GM12865 (cell line): ENCODE measurements at regions not wholly inside any gene's neighbourhood (a gene's known extent, or its start where the extent isn't known, plus 50 kb on each side); places are given as distances from the start of the nearest gene placed in this dataset.
A peak's percentile ranks its signal among the peaks of the same experiment; 100 is the strongest.

Source experiments
- DNase-seq: peaks from one replicate; pipeline ENCODE4 v3.0.0; 2010; ENCODE audit warnings: low read depth
- H3K4me3 ChIP-seq: 2 replicates; pipeline ENCODE4 v1.5.1; 2011; ENCODE audit warnings: mild to moderate bottlenecking, low read depth, low read length, control low read depth
- TF ChIP-seq, protein P1 (sequence below): IDR thresholded peaks from 2 replicates; pipeline ENCODE4 v1.5.1; 2011; ENCODE audit warnings: low read length, control low read depth, low read depth, inconsistent platforms; ENCODE audit not compliant: insufficient read depth; ENCODE audit errors: missing control alignments

GRCh38 chr10:2933924-2934323, 133.4 kb upstream of the PFKP start:
- DNase-seq: no peak
- TF ChIP-seq, protein P1, sequence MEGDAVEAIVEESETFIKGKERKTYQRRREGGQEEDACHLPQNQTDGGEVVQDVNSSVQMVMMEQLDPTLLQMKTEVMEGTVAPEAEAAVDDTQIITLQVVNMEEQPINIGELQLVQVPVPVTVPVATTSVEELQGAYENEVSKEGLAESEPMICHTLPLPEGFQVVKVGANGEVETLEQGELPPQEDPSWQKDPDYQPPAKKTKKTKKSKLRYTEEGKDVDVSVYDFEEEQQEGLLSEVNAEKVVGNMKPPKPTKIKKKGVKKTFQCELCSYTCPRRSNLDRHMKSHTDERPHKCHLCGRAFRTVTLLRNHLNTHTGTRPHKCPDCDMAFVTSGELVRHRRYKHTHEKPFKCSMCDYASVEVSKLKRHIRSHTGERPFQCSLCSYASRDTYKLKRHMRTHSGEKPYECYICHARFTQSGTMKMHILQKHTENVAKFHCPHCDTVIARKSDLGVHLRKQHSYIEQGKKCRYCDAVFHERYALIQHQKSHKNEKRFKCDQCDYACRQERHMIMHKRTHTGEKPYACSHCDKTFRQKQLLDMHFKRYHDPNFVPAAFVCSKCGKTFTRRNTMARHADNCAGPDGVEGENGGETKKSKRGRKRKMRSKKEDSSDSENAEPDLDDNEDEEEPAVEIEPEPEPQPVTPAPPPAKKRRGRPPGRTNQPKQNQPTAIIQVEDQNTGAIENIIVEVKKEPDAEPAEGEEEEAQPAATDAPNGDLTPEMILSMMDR: no peak
- no peak overlapping the region for H3K4me3 ChIP-seq

DNA sequence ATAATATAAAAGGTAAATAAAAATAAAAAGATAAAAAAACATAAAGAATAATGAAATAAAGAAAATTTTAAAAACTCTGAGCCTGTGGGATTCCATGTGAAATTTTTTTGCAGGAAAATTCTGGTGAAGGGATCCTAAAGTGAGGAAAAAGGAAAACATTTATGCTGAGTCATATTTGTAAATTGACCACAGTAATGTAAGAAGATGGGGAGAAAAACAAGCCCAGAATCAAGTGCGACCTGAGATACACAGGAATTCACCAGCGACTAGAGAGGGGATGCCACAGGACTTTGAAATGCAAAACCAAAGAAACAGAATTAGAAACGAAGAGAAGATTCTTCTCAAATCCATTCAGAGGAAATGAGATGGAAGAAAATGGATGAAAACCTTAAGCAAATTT, 133.8 kb upstream of the PFKP start:
- TF ChIP-seq, protein P1: no peak
- DNase-seq: no peak

DNA sequence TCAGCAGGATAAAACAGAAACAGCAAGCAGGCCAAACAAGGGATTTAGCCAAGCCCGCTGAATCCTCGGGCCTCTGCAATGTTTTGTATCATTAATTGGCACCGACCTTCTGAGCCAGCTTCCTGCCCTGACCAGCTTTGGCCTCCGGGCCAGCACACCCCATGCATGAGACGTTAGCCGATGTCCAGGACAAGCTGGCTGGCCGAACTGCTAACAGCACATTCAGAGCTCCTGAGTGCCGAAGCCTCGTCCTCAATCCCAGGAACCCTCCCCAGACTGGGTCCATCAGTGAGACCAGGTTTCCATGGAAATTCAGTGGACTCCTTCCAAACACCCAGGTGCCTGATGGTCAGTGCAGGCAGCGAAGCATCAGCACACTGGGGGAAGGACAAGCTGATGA, 134.3 kb upstream of the PFKP start:
- TF ChIP-seq, protein P1: no peak
- H3K4me3 ChIP-seq: no peak overlapping the region
- no peak for DNase-seq

More for the DNA sequence above, 133.8 kb upstream of the PFKP start:
- H3K4me3 ChIP-seq: no peak overlapping the region

DNA sequence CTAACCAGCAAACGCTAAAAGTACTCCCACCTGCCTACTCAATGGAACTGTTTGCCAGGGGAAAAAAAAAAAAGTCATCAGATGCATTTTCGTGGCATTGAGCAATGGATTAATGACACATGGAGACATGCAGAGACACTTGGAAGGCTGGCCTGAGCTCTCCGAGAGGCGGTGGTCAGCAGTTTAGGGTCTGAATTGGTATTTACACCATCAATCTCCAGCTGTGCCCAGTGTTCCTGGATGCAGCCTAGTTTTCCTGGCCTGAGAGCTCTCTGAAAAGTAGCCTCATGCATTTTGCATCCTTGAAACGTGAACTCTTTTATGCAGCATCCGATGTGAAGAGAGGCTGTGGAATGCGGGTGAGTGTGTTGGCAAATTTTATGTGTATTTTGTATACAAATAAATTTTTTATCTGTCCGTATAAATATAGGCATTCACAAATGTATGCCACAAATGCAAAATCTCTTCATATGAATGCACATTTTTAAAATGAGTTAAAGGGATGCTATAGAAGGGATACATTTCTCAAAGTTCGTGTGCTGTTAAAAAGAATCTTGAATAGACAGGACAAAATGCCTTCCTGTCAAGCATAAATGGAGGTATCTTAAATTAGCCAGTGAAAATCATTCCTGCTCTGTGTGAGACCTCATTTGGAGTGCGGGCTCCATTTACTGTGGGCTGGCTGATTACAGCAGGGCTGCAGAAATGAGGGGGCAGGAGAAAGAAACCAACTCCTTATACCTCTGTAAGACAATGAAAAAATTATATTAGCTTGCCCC, 137.7 kb upstream of the PFKP start:
- no peak overlapping the region for H3K4me3 ChIP-seq
- TF ChIP-seq, protein P1: no peak
- DNase-seq: no peak

- H3K4me3 ChIP-seq: no peak overlapping the region
These were observed 139.1 kb upstream of the PFKP start for GRCh38 chr10:2927958-2928840.

DNA sequence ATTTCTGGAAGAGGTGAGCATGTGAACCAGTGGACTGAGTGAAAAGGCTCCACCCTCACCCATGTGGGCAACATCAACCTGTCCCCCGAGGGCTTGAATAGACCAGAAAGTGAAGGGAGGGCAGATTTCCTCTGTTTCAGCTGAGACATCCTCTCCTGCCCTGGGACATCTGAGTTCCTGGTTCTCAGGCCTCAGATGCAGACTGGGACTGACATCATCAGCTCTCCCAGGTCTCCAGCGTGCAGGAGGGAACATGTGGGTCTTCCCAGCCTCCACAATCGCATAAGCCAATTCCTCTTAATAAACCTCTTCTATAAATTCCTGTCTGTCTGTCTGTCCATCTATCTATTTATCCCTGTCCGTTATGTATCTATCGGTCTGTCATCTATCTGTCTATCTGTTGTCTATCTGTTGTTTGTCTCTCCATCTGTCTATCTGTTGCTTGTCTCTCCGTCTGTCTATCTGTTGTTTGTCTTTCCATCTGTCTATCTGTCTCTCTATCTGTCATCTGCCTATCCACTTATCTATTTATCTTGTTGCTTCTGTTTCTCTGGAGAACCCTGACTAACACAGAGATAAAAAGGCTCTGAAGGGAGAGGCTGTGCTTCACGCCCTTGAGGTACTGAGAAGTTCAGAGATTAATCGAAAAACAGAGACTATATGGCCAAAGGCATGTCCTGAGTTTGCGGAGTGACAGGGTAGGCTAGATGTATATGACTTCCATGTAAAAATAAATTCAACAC, 140.3 kb upstream of the PFKP start:
- no peak for DNase-seq
- no peak overlapping the region for H3K4me3 ChIP-seq
- TF ChIP-seq, protein P1: no peak

More at GRCh38 chr10:2927958-2928840, 139.1 kb upstream of the PFKP start:
- TF ChIP-seq, protein P1: peak; percentile 78
- peak; percentile 73 for DNase-seq
